DOHH2 (cell line): ENCODE measurements at regions not wholly inside any gene's neighbourhood (a gene's known extent, or its start where the extent isn't known, plus 50 kb on each side); places are given as distances from the start of the nearest gene placed in this dataset.

Experiments used
- H3F3A ChIP-seq: fragments of 200-600 bp; sonication (generic), shearing (Covaris generic); 2 replicates; pipeline ENCODE4 v1.6.0; 2016; ENCODE audit warnings: antibody characterized with exemption, mild to moderate bottlenecking; ENCODE audit not compliant: control insufficient read depth, insufficient read depth
- H3K27ac ChIP-seq: fragments of 200-600 bp; sonication (generic); 2 replicates; pipeline ENCODE4 v1.5.1; 2014; ENCODE audit warnings: low read depth, mild to moderate bottlenecking, low read length, moderate library complexity
- H3K27me3 ChIP-seq: fragments of 200-600 bp; sonication (generic); 2 replicates; pipeline ENCODE4 v1.6.1; 2014; ENCODE audit warnings: mild to moderate bottlenecking, low read length, mixed read lengths; ENCODE audit not compliant: control insufficient read depth
- H3K36me3 ChIP-seq: fragments of 200-600 bp; sonication (generic); 2 replicates; pipeline ENCODE4 v1.6.1; 2014; ENCODE audit warnings: mild to moderate bottlenecking, low read length, moderate library complexity, mixed read lengths; ENCODE audit not compliant: control insufficient read depth
- H3K4me1 ChIP-seq: fragments of 200-600 bp; sonication (generic); 2 replicates; pipeline ENCODE4 v1.6.1; 2014; ENCODE audit warnings: mild to moderate bottlenecking, low read length, mixed read lengths; ENCODE audit not compliant: control insufficient read depth
- H3K4me2 ChIP-seq: fragments of 200-600 bp; sonication (generic); 2 replicates; pipeline ENCODE4 v1.6.0; 2014; ENCODE audit warnings: mild to moderate bottlenecking, low read length, moderate library complexity
- H3K4me3 ChIP-seq: fragments of 200-600 bp; sonication (generic); 2 replicates; pipeline ENCODE4 v1.5.1; 2014; ENCODE audit warnings: mild to moderate bottlenecking, low read length, mixed read lengths
- H3K79me2 ChIP-seq: fragments of 200-600 bp; sonication (generic); 2 replicates; pipeline ENCODE4 v1.6.1; 2014; ENCODE audit warnings: mild to moderate bottlenecking, low read length, mixed read lengths; ENCODE audit not compliant: control insufficient read depth
- H3K9me2 ChIP-seq: fragments of 200-600 bp; sonication (generic); replicated peaks from 2 replicates; pipeline ENCODE4 v1.6.1; 2014; ENCODE audit warnings: mild to moderate bottlenecking, low read length, mixed read lengths; ENCODE audit not compliant: control insufficient read depth
- H3K9me3 ChIP-seq: fragments of 200-600 bp; sonication (generic); 2 replicates; pipeline ENCODE4 v1.6.1; 2014; ENCODE audit warnings: antibody characterized with exemption, low read length, mixed read lengths; ENCODE audit not compliant: control insufficient read depth, insufficient read depth
- H4K20me1 ChIP-seq: fragments of 200-600 bp; sonication (generic); 2 replicates; pipeline ENCODE4 v1.6.0; 2014; ENCODE audit warnings: low read depth, mild to moderate bottlenecking, antibody characterized with exemption, low read length, moderate library complexity; ENCODE audit not compliant: control insufficient read depth, insufficient read depth
- EZH2phosphoT487 ChIP-seq: fragments of 200-600 bp; sonication (generic); IDR thresholded peaks from 2 replicates; pipeline ENCODE4 v1.6.1; 2017; ENCODE audit warnings: borderline replicate concordance, mild to moderate bottlenecking, antibody characterized with exemption, low read length, moderate library complexity, mixed read lengths
- TF ChIP-seq, protein P1 (sequence below): fragments of 200-600 bp; sonication (generic); IDR thresholded peaks from one replicate; pipeline ENCODE4 v1.5.1; 2014; ENCODE audit warnings: antibody characterized with exemption, mild to moderate bottlenecking, low read depth, low read length; ENCODE audit not compliant: poor library complexity, severe bottlenecking

DNA sequence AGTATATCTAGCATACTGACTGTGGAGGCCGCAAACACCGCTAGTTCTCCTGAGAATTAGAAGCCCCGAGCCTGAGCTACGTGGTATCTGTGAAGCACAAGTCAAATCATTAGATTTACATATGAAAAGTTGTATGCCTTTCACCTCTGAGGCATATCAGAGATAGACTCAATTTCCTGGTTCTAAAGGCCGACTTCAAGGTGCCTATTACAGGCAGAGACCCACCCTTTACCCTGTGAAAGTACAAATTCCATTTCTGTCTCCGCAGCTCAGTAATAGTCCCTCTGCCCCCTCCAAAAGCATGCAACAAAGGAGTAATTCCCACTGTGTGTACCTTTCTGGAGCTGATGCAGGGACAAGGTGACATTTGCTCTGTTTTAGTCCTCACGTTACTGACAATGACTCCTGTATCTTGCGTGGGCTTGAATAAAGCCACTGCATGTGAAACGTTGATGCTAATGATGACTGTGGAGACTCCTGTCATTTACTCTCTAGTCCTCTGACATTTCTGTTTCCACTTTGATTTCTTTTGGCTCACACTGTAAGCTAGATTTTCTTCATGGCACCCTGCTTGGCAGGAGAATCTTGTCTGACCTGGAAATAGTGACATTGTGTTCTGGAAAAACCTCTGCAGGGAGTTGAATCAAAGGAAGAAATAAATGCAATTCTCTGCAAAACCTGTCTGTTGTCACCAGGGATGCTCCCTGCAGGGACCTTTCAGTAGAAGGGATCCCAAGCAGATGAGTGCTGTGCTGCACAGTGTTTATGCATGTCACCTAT, 273.2 kb upstream of the EMCN start:
- no peaks in the 10 kb centered on the region for H3K9me2 ChIP-seq
- no peak overlapping the region for H3K4me2 ChIP-seq
- no peaks in the 10 kb centered on the region for H3K27me3 ChIP-seq
- no peaks in the 10 kb centered on the region for H4K20me1 ChIP-seq
- no peaks in the 10 kb centered on the region for H3K79me2 ChIP-seq
- no peak for TF ChIP-seq EZH2phosphoT487
- TF ChIP-seq, protein P1, sequence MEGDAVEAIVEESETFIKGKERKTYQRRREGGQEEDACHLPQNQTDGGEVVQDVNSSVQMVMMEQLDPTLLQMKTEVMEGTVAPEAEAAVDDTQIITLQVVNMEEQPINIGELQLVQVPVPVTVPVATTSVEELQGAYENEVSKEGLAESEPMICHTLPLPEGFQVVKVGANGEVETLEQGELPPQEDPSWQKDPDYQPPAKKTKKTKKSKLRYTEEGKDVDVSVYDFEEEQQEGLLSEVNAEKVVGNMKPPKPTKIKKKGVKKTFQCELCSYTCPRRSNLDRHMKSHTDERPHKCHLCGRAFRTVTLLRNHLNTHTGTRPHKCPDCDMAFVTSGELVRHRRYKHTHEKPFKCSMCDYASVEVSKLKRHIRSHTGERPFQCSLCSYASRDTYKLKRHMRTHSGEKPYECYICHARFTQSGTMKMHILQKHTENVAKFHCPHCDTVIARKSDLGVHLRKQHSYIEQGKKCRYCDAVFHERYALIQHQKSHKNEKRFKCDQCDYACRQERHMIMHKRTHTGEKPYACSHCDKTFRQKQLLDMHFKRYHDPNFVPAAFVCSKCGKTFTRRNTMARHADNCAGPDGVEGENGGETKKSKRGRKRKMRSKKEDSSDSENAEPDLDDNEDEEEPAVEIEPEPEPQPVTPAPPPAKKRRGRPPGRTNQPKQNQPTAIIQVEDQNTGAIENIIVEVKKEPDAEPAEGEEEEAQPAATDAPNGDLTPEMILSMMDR = no peak
- H3K4me3 ChIP-seq = no peak overlapping the region
- H3K4me1 ChIP-seq = no peaks in the 10 kb centered on the region
- no peaks in the 10 kb centered on the region for H3F3A ChIP-seq
- H3K9me3 ChIP-seq = no peaks in the 10 kb centered on the region
- H3K27ac ChIP-seq = no peak overlapping the region
- H3K36me3 ChIP-seq = no peaks in the 10 kb centered on the region

DNA sequence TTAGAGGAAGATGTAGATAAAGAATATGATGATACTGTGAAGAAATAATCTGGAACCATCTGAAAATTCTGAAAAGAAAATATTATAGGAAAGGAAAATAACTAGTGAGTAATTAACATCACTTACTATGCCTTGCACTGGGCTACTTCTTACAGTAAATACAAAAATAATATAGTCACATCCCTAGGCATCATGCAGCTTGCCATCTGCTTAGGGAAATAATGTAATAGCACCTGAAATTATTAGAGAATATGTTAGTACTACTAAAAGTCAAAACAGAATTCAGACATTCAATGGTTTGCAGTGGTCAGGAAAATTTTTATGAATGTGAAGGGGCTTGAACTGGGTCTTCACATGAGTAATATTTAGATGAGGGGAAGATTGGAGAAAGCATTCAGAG, 272.2 kb upstream of the EMCN start:
- Histone ChIP-seq H3K4me2 (no peak overlapping the region), H4K20me1 (no peaks in the 10 kb centered on the region), H3K79me2 (no peaks in the 10 kb centered on the region), H3K36me3 (no peaks in the 10 kb centered on the region), H3F3A (no peaks in the 10 kb centered on the region), H3K9me2 (no peaks in the 10 kb centered on the region), H3K4me1 (no peaks in the 10 kb centered on the region), H3K27me3 (no peaks in the 10 kb centered on the region), H3K27ac (no peak overlapping the region), H3K9me3 (no peaks in the 10 kb centered on the region), H3K4me3 (no peak overlapping the region)
- TF ChIP-seq, protein P1 = no peak
- no peak for TF ChIP-seq EZH2phosphoT487

DNA sequence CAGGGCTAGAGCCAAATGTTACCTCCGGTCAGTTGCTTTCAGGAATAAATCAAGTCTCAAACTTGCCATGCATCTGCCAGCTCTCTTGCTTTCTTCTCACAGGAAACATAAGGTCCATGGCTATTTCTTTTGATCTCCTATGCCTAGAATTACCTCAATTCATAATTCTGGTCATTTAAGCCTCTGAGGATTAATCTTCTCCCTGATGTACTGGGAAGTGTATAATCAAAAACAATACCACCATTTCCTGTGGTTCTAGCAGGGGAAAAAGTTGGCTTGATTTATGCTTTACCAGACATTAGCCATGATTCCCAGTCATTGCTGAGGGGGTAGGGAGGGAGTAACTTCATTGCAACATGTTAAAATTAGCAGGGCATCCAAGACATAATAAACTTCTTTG, 268.7 kb upstream of the EMCN start:
- Histone ChIP-seq H3K9me2 (no peaks in the 10 kb centered on the region), H3K79me2 (no peaks in the 10 kb centered on the region), H3K27me3 (no peaks in the 10 kb centered on the region), H3F3A (no peaks in the 10 kb centered on the region), H3K27ac (no peak overlapping the region), H3K9me3 (no peaks in the 10 kb centered on the region; the same call in 1 of the 2 replicates), H3K4me3 (no peak overlapping the region), H3K36me3 (no peaks in the 10 kb centered on the region), H3K4me1 (no peaks in the 10 kb centered on the region), H3K4me2 (no peak overlapping the region), H4K20me1 (no peaks in the 10 kb centered on the region)
- TF ChIP-seq, protein P1 = no peak
- TF ChIP-seq EZH2phosphoT487 = no peak
